Keratinocyte (primary cell): ENCODE measurements at regions not wholly inside any gene's neighbourhood (a gene's known extent, or its start where the extent isn't known, plus 50 kb on each side); places are given as distances from the start of the nearest gene placed in this dataset.

Source experiments
- DNase-seq: peaks from one replicate; pipeline ENCODE4 v3.0.0-alpha.2; 2011; ENCODE audit warnings: low read depth, missing footprints, low spot score
- FAIRE-seq: peaks from 2 replicates; lab custom pipeline; 2011; peaks lifted over from hg19 to GRCh38; lab: Jason Lieb, UNC
- H2AFZ ChIP-seq: 2 replicates; pipeline ENCODE4 v1.6.0; 2012; ENCODE audit warnings: low read length, control low read depth, inconsistent platforms; ENCODE audit not compliant: control insufficient read depth
- H3K27ac ChIP-seq: 2 replicates; pipeline ENCODE4 v1.5.1; 2011; ENCODE audit warnings: low read length; ENCODE audit not compliant: control insufficient read depth, insufficient read depth
- H3K27me3 ChIP-seq: 3 replicates; pipeline ENCODE4 v1.6.0; 2011; ENCODE audit warnings: low read length; ENCODE audit not compliant: control insufficient read depth, insufficient read depth; ENCODE audit errors: extremely low read depth
- H3K36me3 ChIP-seq, 2 experiments: 2 replicates in 1 of 2; 3 replicates in 1 of 2; pipeline ENCODE4 v1.5.1; 2011; ENCODE audit warnings: low read length in 2 of 2, mild to moderate bottlenecking in 1 of 2; ENCODE audit not compliant: control insufficient read depth in 2 of 2, insufficient read depth in 2 of 2; ENCODE audit errors: extremely low read depth in 1 of 2
- H3K4me1 ChIP-seq: 3 replicates; pipeline ENCODE4 v1.5.1; 2011; ENCODE audit warnings: low read length; ENCODE audit not compliant: control insufficient read depth, insufficient read depth; ENCODE audit errors: extremely low read depth
- H3K4me2 ChIP-seq: 3 replicates; pipeline ENCODE4 v1.6.0; 2011; ENCODE audit warnings: low read depth, low read length; ENCODE audit not compliant: control insufficient read depth, insufficient read depth; ENCODE audit errors: extremely low read depth
- H3K4me3 ChIP-seq, 3 experiments: fragments of 200-600 bp in 1 of 3; sonication (generic) in 1 of 3; 2 replicates in 2 of 3; 3 replicates in 1 of 3; pipeline ENCODE4 v1.5.1; 2011 to 2016; ENCODE audit warnings: low read length in 3 of 3, mild to moderate bottlenecking in 3 of 3, control low read depth in 2 of 3, inconsistent platforms in 1 of 3, low read depth in 1 of 3, mixed read lengths in 1 of 3, mixed run types in 1 of 3, moderate library complexity in 1 of 3; ENCODE audit not compliant: control insufficient read depth in 2 of 3, insufficient read depth in 2 of 3; ENCODE audit errors: extremely low read depth in 1 of 3
- H3K79me2 ChIP-seq: 2 replicates; pipeline ENCODE4 v1.6.0; 2012; ENCODE audit warnings: low read length; ENCODE audit not compliant: control insufficient read depth, insufficient read depth
- H3K9ac ChIP-seq: 3 replicates; pipeline ENCODE4 v1.6.0; 2011; ENCODE audit warnings: low read length; ENCODE audit not compliant: control insufficient read depth, insufficient read depth; ENCODE audit errors: extremely low read depth
- H3K9me1 ChIP-seq: 3 replicates; pipeline ENCODE4 v1.6.0; 2011; ENCODE audit warnings: low read length; ENCODE audit not compliant: control insufficient read depth, insufficient read depth; ENCODE audit errors: extremely low read depth
- H3K9me3 ChIP-seq: 2 replicates; pipeline ENCODE4 v1.5.1; 2012; ENCODE audit warnings: low read depth, low read length; ENCODE audit not compliant: control insufficient read depth
- H4K20me1 ChIP-seq: 3 replicates; pipeline ENCODE4 v1.6.0; 2011; ENCODE audit warnings: low read length; ENCODE audit not compliant: control insufficient read depth, insufficient read depth; ENCODE audit errors: extremely low read depth
- CTCF ChIP-seq, 3 experiments: IDR thresholded peaks in 1 of 3; conservative IDR thresholded peaks in 1 of 3; optimal IDR thresholded peaks in 1 of 3; 2 replicates in 2 of 3; 3 replicates in 1 of 3; pipeline versions ENCODE3 to v1.5.1; 2011; ENCODE audit warnings: low read length in 3 of 3, mild to moderate bottlenecking in 3 of 3, moderate library complexity in 2 of 3, control low read depth in 1 of 3, inconsistent platforms in 1 of 3; ENCODE audit not compliant: insufficient read depth in 2 of 3; ENCODE audit errors: extremely low read depth in 1 of 3
- EZH2 ChIP-seq: IDR thresholded peaks from one replicate; pipeline ENCODE4 v1.6.1; 2012; ENCODE audit warnings: inconsistent platforms, mild to moderate bottlenecking, low read length, moderate library complexity
- dilution Hi-C: fragments of 300-500 bp; cut with MboI; formaldehyde crosslinking; loops from one replicate; pipeline ENCODE4 v1.7.0; 2020; ENCODE audit warnings: low sequenced_read_pairs; ENCODE audit not compliant: extremely low pct_ligation_motif_present

- Histone ChIP-seq H2AFZ (no peak overlapping the region), H3K4me3 (no peak overlapping the region), H4K20me1 (no peaks in the 10 kb centered on the region), H3K4me1 (no peaks in the 10 kb centered on the region), H3K36me3 (no peaks in the 10 kb centered on the region), H3K27ac (no peak overlapping the region), H3K79me2 (no peaks in the 10 kb centered on the region), H3K27me3 (no peaks in the 10 kb centered on the region), H3K9me1 (no peaks in the 10 kb centered on the region), H3K9ac (no peak overlapping the region), H3K4me2 (no peak overlapping the region), H3K9me3 (no peaks in the 10 kb centered on the region)
- dilution Hi-C loops, result no loop called here
- no peak for DNase-seq
- no peak for FAIRE-seq
- TF ChIP-seq CTCF (optimal IDR thresholded peaks at IDR 0.05 in 1 of 3, IDR thresholded peaks at IDR 0.05 in 1 of 3, conservative IDR thresholded peaks at IDR 0.05 in 1 of 3; ENCODE audit: extremely low read depth in 1 of 3, insufficient read depth in 2 of 3, low read length in 3 of 3) (peak in 1 of 3 experiments; percentile 5), EZH2 (no peak)
Observed at GRCh38 chr7:52925332-52925731, 110.1 kb upstream of the POM121L12 start.

GRCh38 chr7:52920977-52921376 is 114.5 kb upstream of the POM121L12 start:
- Histone ChIP-seq H3K27me3 (no peaks in the 10 kb centered on the region), H3K9me3 (no peaks in the 10 kb centered on the region), H3K79me2 (no peaks in the 10 kb centered on the region), H4K20me1 (no peaks in the 10 kb centered on the region), H3K9ac (no peak overlapping the region), H3K36me3 (no peaks in the 10 kb centered on the region), H3K4me2 (no peak overlapping the region), H3K4me3 (no peak overlapping the region), H3K4me1 (no peaks in the 10 kb centered on the region), H2AFZ (no peak overlapping the region), H3K9me1 (no peaks in the 10 kb centered on the region), H3K27ac (no peak overlapping the region)
- TF ChIP-seq CTCF (optimal IDR thresholded peaks at IDR 0.05 in 1 of 3, IDR thresholded peaks at IDR 0.05 in 1 of 3, conservative IDR thresholded peaks at IDR 0.05 in 1 of 3; ENCODE audit: extremely low read depth in 1 of 3, insufficient read depth in 2 of 3, low read length in 3 of 3) (no peak), EZH2 (no peak)
- DNase-seq, result no peak
- no peak for FAIRE-seq
- dilution Hi-C loops, result no loop called here
